AG08396 (cell line): ENCODE measurements at regions not wholly inside any gene's neighbourhood (a gene's known extent, or its start where the extent isn't known, plus 50 kb on each side); places are given as distances from the start of the nearest gene placed in this dataset.
"Not testable (repeated sequence)": the region's sequence is repeated elsewhere in the genome, so short reads cannot be mapped to it uniquely, and the experiment has no call there.

Experiments used
- DNase-seq: peaks from one replicate; pipeline ENCODE4 v3.0.0; 2012; ENCODE audit warnings: low spot score, mixed read lengths

DNA sequence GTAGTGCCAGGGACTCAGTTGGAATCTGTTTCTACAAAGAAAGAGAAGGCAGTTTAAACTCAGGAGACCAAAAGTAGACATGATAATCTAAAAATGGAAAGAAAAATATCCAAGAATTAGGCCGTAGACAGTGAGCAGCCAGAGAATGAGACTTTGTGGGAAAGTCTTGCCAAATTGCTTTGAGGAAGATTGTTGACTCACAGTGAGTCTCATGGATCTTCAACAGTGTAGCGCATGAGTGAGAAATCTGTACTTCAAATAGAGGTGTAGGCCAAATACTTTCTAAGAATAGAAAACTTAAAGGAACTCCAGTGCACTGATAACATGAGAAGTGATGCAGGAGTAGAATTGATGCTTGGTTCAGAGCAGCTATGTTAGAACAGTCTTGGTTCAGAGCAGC is 284.5 kb downstream of the HTR1B start:
- peak; percentile 35 for DNase-seq

- DNase-seq, result no peak
Measured at GRCh38 chr6:77177470-77177869, 285.8 kb downstream of the HTR1B start.

GRCh38 chr6:77173472-77174074 is 289.7 kb downstream of the HTR1B start:
- DNase-seq, result peak; percentile 8

DNA sequence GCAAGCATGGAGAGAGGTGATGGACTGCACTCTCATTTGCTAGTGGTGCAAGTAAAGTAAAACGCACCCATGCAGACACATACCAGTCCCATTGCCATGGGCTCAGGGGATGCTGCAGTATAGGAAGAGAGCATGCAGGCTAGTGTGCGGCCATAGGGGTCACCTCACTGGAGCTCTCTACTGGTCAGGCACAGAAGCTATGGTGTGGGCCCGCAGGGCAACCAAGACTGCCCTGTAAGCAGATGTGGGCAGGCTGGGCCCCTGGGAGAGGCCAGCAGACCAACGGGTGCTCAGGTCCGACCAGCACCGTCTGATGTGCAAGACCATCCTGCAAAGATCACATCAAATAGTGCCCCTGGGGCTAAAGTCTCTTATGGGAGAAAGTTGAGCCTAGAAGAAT is 290.7 kb downstream of the HTR1B start:
- no peak for DNase-seq

GRCh38 chr6:77159730-77160129 is 303.6 kb downstream of the HTR1B start:
- no peak for DNase-seq

DNA sequence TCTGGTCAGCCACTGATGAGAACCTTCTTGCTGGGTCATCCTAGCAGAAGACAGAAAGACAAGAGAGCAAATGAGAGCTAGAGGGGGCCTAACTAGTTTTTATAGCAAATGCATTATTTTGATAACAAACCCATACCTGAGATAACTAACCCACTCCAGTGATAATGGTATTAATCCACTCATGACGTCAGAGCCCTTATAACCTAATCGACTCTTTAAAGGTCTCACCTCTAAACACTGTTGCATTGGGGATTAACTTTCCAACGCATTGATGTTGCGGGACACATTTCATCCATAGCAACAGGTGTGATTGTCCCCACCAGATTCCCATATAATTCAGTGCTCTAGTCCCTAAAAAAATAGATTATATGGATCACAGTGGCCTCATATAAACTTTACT is 312.1 kb downstream of the HTR1B start:
- no peak for DNase-seq

- no peak for DNase-seq
Measured at GRCh38 chr6:77150736-77151135, 312.6 kb downstream of the HTR1B start.

- DNase-seq, result no peak
Measured at GRCh38 chr6:77145244-77145643, 318.0 kb downstream of the HTR1B start.

GRCh38 chr6:77143659-77144447 is 319.4 kb downstream of the HTR1B start:
- no peak for DNase-seq

GRCh38 chr6:77136086-77136485 is 327.2 kb downstream of the HTR1B start:
- no peak for DNase-seq

- no peak for DNase-seq
Measured at GRCh38 chr6:77133031-77133430, 330.3 kb downstream of the HTR1B start.

- no peak for DNase-seq
Measured at GRCh38 chr6:77131426-77131825, 331.9 kb downstream of the HTR1B start.

GRCh38 chr6:77124604-77125003 is 338.7 kb downstream of the HTR1B start:
- DNase-seq, result peak; percentile 5

DNA sequence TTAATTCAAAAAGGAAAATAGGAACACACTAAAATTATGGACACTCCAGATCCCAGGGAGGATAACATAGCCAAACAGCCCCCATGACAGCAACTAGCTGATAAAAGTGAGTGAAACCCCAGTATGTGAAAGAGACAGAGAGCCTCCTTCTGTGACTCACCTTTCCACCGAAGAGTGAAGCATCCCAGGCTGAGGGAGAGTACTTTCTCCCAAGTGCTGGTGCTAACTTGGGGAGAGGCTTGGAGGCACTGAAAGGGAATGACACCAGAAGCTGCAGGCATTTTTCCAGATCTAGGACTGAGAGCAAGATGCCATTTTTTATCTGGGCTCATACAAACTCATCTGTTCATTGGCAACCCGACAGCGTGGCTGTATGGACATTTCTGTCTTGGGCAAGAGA is 339.8 kb downstream of the HTR1B start:
- no peak for DNase-seq

DNA sequence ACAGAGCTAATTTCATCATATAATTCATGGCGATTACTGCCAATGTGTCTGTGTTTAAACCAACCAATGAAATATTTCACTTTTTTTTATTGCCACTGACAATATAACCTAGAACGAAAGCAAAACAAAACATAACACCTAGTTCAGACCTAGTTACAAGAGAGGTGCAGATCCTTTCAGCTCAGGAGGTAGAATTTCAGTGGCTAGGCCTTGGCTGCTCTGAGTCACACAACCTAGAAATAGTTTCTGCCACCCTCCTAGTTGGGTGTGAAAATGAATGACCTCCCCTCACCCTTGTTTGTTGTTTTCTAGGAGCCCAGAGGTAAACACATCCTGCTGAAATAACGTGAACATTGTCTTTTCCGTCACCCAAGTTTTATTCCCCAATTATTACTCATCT is 356.3 kb downstream of the HTR1B start:
- DNase-seq, result no peak

DNA sequence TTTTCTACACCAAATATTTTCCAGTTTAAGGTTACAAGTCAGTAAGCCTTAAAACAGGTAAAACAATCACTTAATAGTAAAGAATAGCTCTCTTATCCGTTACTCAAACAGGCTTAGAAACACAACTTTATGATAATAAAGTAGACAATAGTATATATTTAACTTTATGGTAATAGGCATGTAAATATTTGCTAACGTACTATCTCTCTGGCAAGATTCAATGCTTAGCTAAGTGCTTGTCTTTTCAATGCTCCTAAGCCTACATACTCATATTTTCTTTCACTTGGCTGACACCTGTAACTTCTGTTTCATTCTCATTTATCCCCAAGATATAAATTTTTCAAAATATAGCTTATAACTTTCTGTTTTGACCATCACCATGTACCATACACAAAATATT is 358.2 kb downstream of the HTR1B start:
- DNase-seq, result no peak

DNA sequence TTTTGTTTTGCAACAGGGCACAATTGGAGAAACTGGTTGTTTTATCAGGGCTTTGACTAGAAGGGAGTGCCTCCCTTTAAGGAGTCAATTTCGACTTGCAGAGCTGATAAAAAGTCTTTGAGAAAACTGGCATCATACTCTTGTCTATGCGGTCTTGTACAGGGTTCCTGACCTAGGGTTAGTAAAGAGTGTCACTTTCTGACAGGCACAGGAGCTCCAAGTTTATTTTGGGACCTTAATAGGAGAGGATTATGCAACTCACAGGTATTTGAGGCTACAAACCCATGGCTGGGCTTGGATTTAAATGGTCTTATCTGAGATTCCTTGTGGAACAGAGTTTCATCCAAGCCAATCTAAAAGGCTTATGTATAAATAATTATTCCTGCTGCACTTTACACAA is 365.4 kb downstream of the HTR1B start:
- no peak for DNase-seq

DNA sequence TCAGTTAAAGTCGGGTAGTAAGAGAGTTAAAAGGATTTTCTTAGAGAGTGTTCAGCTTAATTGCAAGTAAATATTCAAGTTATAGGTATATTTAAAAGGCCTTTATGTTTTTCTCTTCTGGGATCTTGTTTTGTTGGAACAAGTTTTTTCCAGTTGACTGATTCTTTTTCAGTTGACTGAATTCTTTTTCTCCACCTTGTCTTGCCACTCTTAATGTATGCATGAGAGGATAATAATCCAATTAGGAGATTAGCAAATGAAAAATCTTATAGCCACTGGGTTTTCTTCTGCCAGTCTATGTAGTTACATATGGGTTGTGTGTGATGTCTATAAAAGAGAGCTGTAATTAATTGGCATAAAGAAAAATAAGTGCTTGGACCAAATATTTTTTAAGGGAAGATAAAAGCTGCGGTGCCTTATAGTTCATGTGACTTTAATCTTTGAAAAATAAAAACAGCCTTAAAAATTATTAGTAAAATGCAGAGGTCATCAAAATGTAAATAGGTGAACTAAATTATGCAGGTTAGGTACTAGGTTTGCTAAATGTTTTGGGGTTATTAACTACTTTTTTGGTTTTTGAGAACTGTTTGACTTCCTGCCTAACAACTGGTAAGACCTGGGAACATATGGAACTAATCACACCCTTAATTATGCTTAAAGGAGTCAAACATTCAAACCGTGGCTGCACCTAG is 367.2 kb downstream of the HTR1B start:
- DNase-seq, result no peak

DNA sequence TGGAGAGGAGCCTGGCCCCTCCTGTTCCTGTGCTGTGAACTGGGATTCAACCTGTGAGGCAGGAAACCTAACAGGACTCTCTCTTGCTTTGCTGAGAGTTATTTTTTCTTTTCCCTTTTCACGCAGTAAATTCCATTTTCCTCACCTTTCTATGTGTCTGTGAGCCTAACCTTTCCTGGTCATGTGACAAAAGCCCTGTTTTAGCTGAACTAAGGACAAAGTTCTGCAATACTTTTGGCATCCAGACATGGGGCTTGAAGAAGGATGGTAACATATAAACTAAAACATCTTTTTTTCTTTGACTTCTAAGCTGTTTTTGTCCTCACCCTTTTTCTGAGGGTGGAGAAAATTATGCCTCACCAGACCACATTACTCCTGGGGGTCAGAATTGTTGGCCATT is 368.5 kb downstream of the HTR1B start:
- no peak for DNase-seq

GRCh38 chr6:77092971-77093370 is 370.3 kb downstream of the HTR1B start:
- DNase-seq, result peak; percentile 16

- no peak for DNase-seq
Measured at GRCh38 chr6:77089776-77090175, 373.5 kb downstream of the HTR1B start.

- not testable (repeated sequence) for DNase-seq
Measured at GRCh38 chr6:77087794-77088318, 375.4 kb downstream of the HTR1B start.
